ENCODE measurements at regions not wholly inside any gene's neighbourhood (a gene's known extent, or its start where the extent isn't known, plus 50 kb on each side); places are given as distances from the start of the nearest gene placed in this dataset.

- no peaks in the 10 kb centered on the region for H3K79me2 ChIP-seq (ENCODE audit: insufficient read depth, low read length)
- H3K4me3 ChIP-seq (ENCODE audit: insufficient read depth, low read length, poor library complexity, severe bottlenecking), result no peak overlapping the region
- no peaks in the 10 kb centered on the region for H3K9me2 ChIP-seq (replicated peaks; ENCODE audit: insufficient read depth, low read length)
- no peak overlapping the region for H3K27ac ChIP-seq (ENCODE audit: low read depth, low read length)
- no peak overlapping the region for H3K9ac ChIP-seq (ENCODE audit: low read length)
- no peak for TF ChIP-seq CTCF (IDR thresholded peaks at IDR 0.05; ENCODE audit: insufficient read depth, low read length, poor library complexity, severe bottlenecking)
- TF ChIP-seq EZH2phosphoT487 (conservative IDR thresholded peaks at IDR 0.05; ENCODE audit: low read length), result no peak
- no peaks in the 10 kb centered on the region for H4K20me1 ChIP-seq (ENCODE audit: low read depth, low read length)
- no peaks in the 10 kb centered on the region for H3K27me3 ChIP-seq (ENCODE audit: low read length)
- H3K36me3 ChIP-seq (ENCODE audit: low read length), result no peaks in the 10 kb centered on the region
- no peak overlapping the region for H2AFZ ChIP-seq (ENCODE audit: low read depth, low read length, severe bottlenecking)
- H3K9me3 ChIP-seq (ENCODE audit: insufficient read depth, low read length), result no peaks in the 10 kb centered on the region
- H3K4me2 ChIP-seq (ENCODE audit: low read depth, low read length, poor library complexity, severe bottlenecking), result no peak overlapping the region
- H3F3A ChIP-seq (ENCODE audit: insufficient read depth), result no peaks in the 10 kb centered on the region
These were observed 1163.2 kb downstream of the PCDH18 start for GRCh38 chr4:136369073-136369472.

- Histone ChIP-seq H3K79me2 (ENCODE audit: insufficient read depth, low read length) (no peaks in the 10 kb centered on the region), H2AFZ (ENCODE audit: low read depth, low read length, severe bottlenecking) (no peak overlapping the region), H4K20me1 (ENCODE audit: low read depth, low read length) (no peaks in the 10 kb centered on the region), H3K4me2 (ENCODE audit: low read depth, low read length, poor library complexity, severe bottlenecking) (no peak overlapping the region), H3K4me3 (ENCODE audit: insufficient read depth, low read length, poor library complexity, severe bottlenecking) (no peak overlapping the region), H3K27me3 (ENCODE audit: low read length) (no peaks in the 10 kb centered on the region), H3K9me3 (ENCODE audit: insufficient read depth, low read length) (no peaks in the 10 kb centered on the region), H3K9me2 (replicated peaks; ENCODE audit: insufficient read depth, low read length) (no peaks in the 10 kb centered on the region), H3K36me3 (ENCODE audit: low read length) (no peaks in the 10 kb centered on the region), H3K27ac (ENCODE audit: low read depth, low read length) (no peak overlapping the region), H3K9ac (ENCODE audit: low read length) (no peak overlapping the region), H3F3A (ENCODE audit: insufficient read depth) (no peaks in the 10 kb centered on the region)
- no peak for TF ChIP-seq EZH2phosphoT487 (conservative IDR thresholded peaks at IDR 0.05; ENCODE audit: low read length)
- no peak for TF ChIP-seq CTCF (IDR thresholded peaks at IDR 0.05; ENCODE audit: insufficient read depth, low read length, poor library complexity, severe bottlenecking)
These were observed 1174.7 kb downstream of the PCDH18 start for GRCh38 chr4:136357556-136357955.

GRCh38 chr4:136355970-136356369, 1176.3 kb downstream of the PCDH18 start:
- H3K27me3 ChIP-seq (ENCODE audit: low read length), result no peaks in the 10 kb centered on the region
- no peak overlapping the region for H2AFZ ChIP-seq (ENCODE audit: low read depth, low read length, severe bottlenecking)
- no peak overlapping the region for H3K4me3 ChIP-seq (ENCODE audit: insufficient read depth, low read length, poor library complexity, severe bottlenecking)
- H3K4me2 ChIP-seq (ENCODE audit: low read depth, low read length, poor library complexity, severe bottlenecking), result no peak overlapping the region
- no peaks in the 10 kb centered on the region for H3F3A ChIP-seq (ENCODE audit: insufficient read depth)
- TF ChIP-seq CTCF (IDR thresholded peaks at IDR 0.05; ENCODE audit: insufficient read depth, low read length, poor library complexity, severe bottlenecking) (no peak), EZH2phosphoT487 (conservative IDR thresholded peaks at IDR 0.05; ENCODE audit: low read length) (no peak)
- H3K9ac ChIP-seq (ENCODE audit: low read length), result no peak overlapping the region
- no peaks in the 10 kb centered on the region for H3K9me2 ChIP-seq (replicated peaks; ENCODE audit: insufficient read depth, low read length)
- H3K36me3 ChIP-seq (ENCODE audit: low read length), result no peaks in the 10 kb centered on the region
- no peaks in the 10 kb centered on the region for H3K9me3 ChIP-seq (ENCODE audit: insufficient read depth, low read length)
- no peaks in the 10 kb centered on the region for H3K79me2 ChIP-seq (ENCODE audit: insufficient read depth, low read length)
- H4K20me1 ChIP-seq (ENCODE audit: low read depth, low read length), result no peaks in the 10 kb centered on the region
- H3K27ac ChIP-seq (ENCODE audit: low read depth, low read length), result no peak overlapping the region

Measured in SU-DHL-6 (cell line).